ENCODE measurements at regions not wholly inside any gene's neighbourhood (a gene's known extent, or its start where the extent isn't known, plus 50 kb on each side); places are given as distances from the start of the nearest gene placed in this dataset.
A peak's percentile ranks its signal among the peaks of the same experiment; 100 is the strongest.

GRCh38 chr9:23606107-23606506 is 219.9 kb downstream of the ELAVL2 start:
- no peak for DNase-seq

GRCh38 chr9:23608456-23608855 is 217.6 kb downstream of the ELAVL2 start:
- no peak for DNase-seq

DNA sequence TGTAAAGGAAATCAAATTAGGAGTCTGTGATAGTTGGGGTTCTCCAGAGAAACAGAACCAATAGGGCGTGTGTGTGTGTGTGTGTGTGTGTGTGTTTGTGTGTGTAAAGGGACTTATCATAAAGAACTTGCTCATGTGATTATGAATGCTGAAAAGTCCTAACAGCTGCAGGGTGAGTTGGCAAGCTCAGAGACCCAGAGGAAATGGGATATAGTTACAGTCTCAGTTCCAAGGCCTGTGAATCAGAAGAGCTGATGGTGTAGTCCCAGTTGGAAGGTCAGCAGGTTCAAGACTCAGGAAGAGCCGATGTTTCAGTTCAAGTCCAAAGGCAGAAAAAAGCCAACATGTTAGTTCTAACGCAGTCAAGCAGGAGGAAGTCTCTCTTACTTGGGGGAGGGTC is 214.2 kb downstream of the ELAVL2 start:
- peak; percentile 14 for DNase-seq

DNA sequence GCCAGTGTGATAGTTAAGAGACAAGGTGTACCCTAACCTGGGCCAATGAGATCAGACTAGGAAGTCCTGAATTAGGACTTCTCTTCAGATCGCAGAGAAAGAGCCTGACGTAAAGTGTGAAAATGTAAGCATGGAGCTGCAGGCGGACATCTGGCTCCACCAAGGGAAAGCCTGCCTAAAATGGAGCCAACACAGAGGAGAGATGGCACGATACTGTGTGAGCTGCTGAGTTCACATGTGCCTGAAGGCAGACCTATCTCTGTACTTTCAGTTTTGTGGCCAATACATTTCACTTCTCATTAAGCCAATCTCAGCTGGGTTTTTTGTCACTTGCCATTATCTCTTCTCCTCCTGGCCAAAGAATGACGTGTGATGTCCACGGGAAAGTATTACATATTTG is 210.5 kb downstream of the ELAVL2 start:
- DNase-seq: no peak

DNA sequence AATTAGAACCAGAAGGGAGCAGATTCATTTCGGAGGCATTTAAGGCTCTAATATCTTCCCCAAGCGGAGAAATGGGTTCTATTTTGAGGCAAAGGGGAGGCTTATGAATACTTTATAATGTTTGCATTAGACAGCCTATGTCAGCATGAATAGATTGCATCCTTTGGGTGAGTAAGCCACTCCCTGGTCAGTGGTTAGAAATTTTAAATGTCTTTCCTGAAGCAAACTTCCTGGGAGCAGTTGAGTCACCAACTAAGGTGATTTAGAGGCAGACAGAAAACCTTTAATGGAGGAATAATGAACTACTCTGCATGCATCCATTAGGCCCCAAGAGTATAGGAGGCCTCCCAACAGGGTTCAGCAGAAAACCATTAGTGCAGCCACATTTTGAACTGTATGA is 204.9 kb downstream of the ELAVL2 start:
- peak; percentile 86 for DNase-seq

GRCh38 chr9:23621924-23622323 is 204.1 kb downstream of the ELAVL2 start:
- no peak for DNase-seq

DNA sequence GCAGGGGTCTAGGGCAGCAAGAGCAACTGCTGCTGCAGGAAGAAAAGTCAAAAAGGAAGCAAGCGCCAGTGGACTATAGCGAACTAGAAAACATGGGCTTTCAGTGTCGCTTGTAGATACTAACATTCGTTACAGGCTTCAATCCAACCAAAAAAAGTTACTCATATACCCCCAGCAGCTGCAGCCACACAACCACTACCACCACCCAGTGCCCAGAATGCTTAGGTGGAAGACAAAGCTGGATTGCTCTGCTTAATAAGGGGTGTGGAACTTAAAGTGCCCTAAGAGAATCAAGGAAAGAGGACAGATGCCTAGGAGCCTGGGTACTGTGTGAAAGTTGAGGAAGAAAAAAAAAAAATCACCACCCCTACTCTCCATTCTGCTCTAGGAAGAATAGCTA is 203.6 kb downstream of the ELAVL2 start:
- no peak for DNase-seq

DNA sequence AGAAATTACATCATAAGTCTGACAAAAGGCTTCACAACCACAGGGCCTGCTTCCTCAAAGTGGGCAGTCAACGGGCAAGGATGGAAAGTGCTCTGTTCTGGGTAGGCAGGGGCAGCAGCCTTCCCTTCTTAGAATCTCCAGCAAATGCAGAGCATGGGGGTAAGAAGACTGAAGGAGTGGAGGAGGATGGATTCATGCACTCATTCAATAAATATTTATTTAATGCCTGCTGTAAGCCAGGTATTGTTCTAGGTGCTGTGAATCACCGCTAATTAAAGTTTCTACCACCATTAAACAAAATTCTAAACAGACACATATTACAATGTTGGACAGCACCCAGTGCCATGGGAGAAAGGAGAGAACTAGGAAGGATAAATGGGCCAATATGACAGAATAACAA is 195.6 kb downstream of the ELAVL2 start:
- DNase-seq: no peak

DNA sequence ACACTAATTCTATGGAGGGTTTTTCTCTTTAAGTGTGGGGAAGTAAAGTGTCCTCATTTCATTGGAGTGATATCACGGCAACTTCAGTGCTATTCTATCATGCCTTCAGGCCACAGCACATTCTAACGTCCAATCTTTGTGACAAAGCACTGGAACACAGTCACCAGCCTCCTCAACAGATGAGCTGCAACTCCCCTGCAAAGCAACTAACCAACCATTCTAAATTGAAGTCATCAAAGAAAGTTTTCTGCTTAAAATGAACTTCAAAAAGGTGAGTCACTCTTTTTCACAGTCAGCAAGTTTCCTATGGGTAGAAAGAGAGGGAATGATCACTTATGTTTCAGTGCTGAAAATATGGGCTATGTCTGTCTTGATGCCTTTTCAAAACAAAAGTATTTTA is 190.8 kb downstream of the ELAVL2 start:
- DNase-seq: peak; percentile 21

DNA sequence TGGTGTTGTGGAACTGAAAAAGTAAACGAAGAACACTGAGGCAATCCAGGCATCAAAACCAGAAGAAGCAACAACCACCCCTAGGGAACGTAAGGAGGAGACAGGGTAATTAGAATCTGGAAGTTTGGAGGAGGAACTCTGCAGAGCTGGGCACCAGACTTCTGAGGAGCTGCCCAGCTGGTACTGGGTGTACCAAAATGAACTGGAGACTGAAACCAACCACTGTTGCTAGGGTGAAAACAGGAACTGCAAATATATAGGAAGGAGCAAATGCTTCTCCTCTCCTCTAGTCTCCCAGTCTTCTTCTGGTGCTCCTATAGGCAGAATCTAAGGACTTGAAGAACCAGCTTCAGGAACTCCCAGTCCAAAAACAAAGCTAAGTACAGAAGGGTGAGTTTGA is 189.8 kb downstream of the ELAVL2 start:
- no peak for DNase-seq

GRCh38 chr9:23638011-23638410 is 188.0 kb downstream of the ELAVL2 start:
- no peak for DNase-seq

GRCh38 chr9:23638837-23639426 is 187.1 kb downstream of the ELAVL2 start:
- peak; percentile 52 for DNase-seq
